Fibroblast of lung (primary cell): ENCODE measurements at regions not wholly inside any gene's neighbourhood (a gene's known extent, or its start where the extent isn't known, plus 50 kb on each side); places are given as distances from the start of the nearest gene placed in this dataset.

Experiments
- DNase-seq, 2 donors: peaks; one replicate each; pipeline versions ENCODE4 v3.0.0 to v3.0.0-alpha.2; 2010; ENCODE audit warnings: low read depth in 2 of 2
- H2AFZ ChIP-seq: 2 replicates; pipeline ENCODE4 v1.5.1; 2012; ENCODE audit warnings: low read length, control low read depth, inconsistent platforms
- H3K27ac ChIP-seq: 2 replicates; pipeline ENCODE4 v1.5.1; 2011; ENCODE audit warnings: low read length, control low read depth; ENCODE audit not compliant: insufficient read depth
- H3K27me3 ChIP-seq: 2 replicates; pipeline ENCODE4 v1.5.1; 2011; ENCODE audit warnings: mild to moderate bottlenecking, low read length; ENCODE audit not compliant: control insufficient read depth, insufficient read depth
- H3K36me3 ChIP-seq: 2 replicates; pipeline ENCODE4 v1.5.1; 2011; ENCODE audit warnings: low read length; ENCODE audit not compliant: control insufficient read depth, insufficient read depth
- H3K4me1 ChIP-seq: 2 replicates; pipeline ENCODE4 v1.5.1; 2011; ENCODE audit warnings: low read length; ENCODE audit not compliant: control insufficient read depth, insufficient read depth; ENCODE audit errors: extremely low read depth
- H3K4me2 ChIP-seq: 2 replicates; pipeline ENCODE4 v1.5.1; 2011; ENCODE audit warnings: low read length, control low read depth; ENCODE audit not compliant: insufficient read depth; ENCODE audit errors: extremely low read depth
- H3K4me3 ChIP-seq, 4 experiments: fragments of 200-600 bp in 1 of 4; sonication (generic) in 1 of 4; replicated peaks in 1 of 4; 2 replicates each; pipeline ENCODE4 v1.5.1; 2011 to 2016; ENCODE audit warnings: low read length in 4 of 4, low read depth in 3 of 4, mild to moderate bottlenecking in 3 of 4, control low read depth in 2 of 4, inconsistent platforms in 1 of 4, mixed read lengths in 1 of 4; ENCODE audit not compliant: insufficient read depth in 1 of 4; ENCODE audit errors: control extremely low read depth in 1 of 4
- H3K79me2 ChIP-seq: 2 replicates; pipeline ENCODE4 v1.5.1; 2012; ENCODE audit warnings: mild to moderate bottlenecking, low read length, inconsistent platforms; ENCODE audit not compliant: control insufficient read depth, insufficient read depth
- H3K9ac ChIP-seq: 2 replicates; pipeline ENCODE4 v1.5.1; 2011; ENCODE audit warnings: mild to moderate bottlenecking, low read length, control low read depth; ENCODE audit not compliant: insufficient read depth
- H3K9me3 ChIP-seq: 2 replicates; pipeline ENCODE4 v1.5.1; 2012; ENCODE audit warnings: low read depth, low read length; ENCODE audit not compliant: control insufficient read depth, insufficient read depth
- H4K20me1 ChIP-seq: 2 replicates; pipeline ENCODE4 v1.5.1; 2011; ENCODE audit warnings: low read length; ENCODE audit not compliant: control insufficient read depth, insufficient read depth; ENCODE audit errors: extremely low read depth
- CTCF ChIP-seq, 2 donors: IDR thresholded peaks in 1 of 2; conservative IDR thresholded peaks in 1 of 2; 1 replicate in 1 of 2; 2 replicates in 1 of 2; pipeline ENCODE4 v1.5.1; 2011 to 2012; ENCODE audit warnings: low read length in 2 of 2, control low read depth in 1 of 2, inconsistent platforms in 1 of 2, low read depth in 1 of 2, mild to moderate bottlenecking in 1 of 2
- EZH2 ChIP-seq: IDR thresholded peaks from 2 replicates; pipeline ENCODE4 v1.5.1; 2012; ENCODE audit warnings: low read length, control low read depth, mild to moderate bottlenecking; ENCODE audit errors: missing control alignments

- no peak for DNase-seq
- no peaks in the 10 kb centered on the region for H3K36me3 ChIP-seq
- H3K9me3 ChIP-seq, result no peaks in the 10 kb centered on the region
- TF ChIP-seq CTCF (conservative IDR thresholded peaks at IDR 0.05 in 1 of 2, IDR thresholded peaks at IDR 0.05 in 1 of 2; ENCODE audit: low read depth in 1 of 2, low read length in 2 of 2) (no peak), EZH2 (no peak)
- H3K4me3 ChIP-seq, result no peak overlapping the region
- no peaks in the 10 kb centered on the region for H3K27me3 ChIP-seq
- H3K4me2 ChIP-seq, result no peak overlapping the region
- H2AFZ ChIP-seq, result no peak overlapping the region
- H3K27ac ChIP-seq, result no peak overlapping the region
- no peaks in the 10 kb centered on the region for H4K20me1 ChIP-seq
- H3K79me2 ChIP-seq, result no peaks in the 10 kb centered on the region
- H3K9ac ChIP-seq, result no peak overlapping the region
- H3K4me1 ChIP-seq, result peaks cover 8% of the 10 kb centered on the region
Observed at GRCh38 chr12:24427776-24428175, 478.3 kb upstream of the SOX5 start.

GRCh38 chr12:24425601-24425970, 476.1 kb upstream of the SOX5 start:
- no peaks in the 10 kb centered on the region for H3K36me3 ChIP-seq
- no peak overlapping the region for H3K9ac ChIP-seq
- H3K27me3 ChIP-seq, result no peaks in the 10 kb centered on the region
- no peak overlapping the region for H3K4me2 ChIP-seq
- H3K79me2 ChIP-seq, result no peaks in the 10 kb centered on the region
- H3K9me3 ChIP-seq, result no peaks in the 10 kb centered on the region
- no peak overlapping the region for H3K27ac ChIP-seq
- TF ChIP-seq EZH2 (no peak), CTCF (conservative IDR thresholded peaks at IDR 0.05 in 1 of 2, IDR thresholded peaks at IDR 0.05 in 1 of 2; ENCODE audit: low read depth in 1 of 2, low read length in 2 of 2) (no peak)
- DNase-seq, result peak; percentile 78
- peaks cover 8% of the 10 kb centered on the region for H3K4me1 ChIP-seq
- no peaks in the 10 kb centered on the region for H4K20me1 ChIP-seq
- no peak overlapping the region for H3K4me3 ChIP-seq
- no peak overlapping the region for H2AFZ ChIP-seq

- Histone ChIP-seq H3K4me1 (peaks cover 8% of the 10 kb centered on the region), H2AFZ (no peak overlapping the region), H3K4me2 (no peak overlapping the region), H3K9ac (no peak overlapping the region), H3K9me3 (no peaks in the 10 kb centered on the region), H3K27me3 (no peaks in the 10 kb centered on the region), H3K27ac (no peak overlapping the region), H3K4me3 (no peak overlapping the region), H3K36me3 (no peaks in the 10 kb centered on the region), H4K20me1 (no peaks in the 10 kb centered on the region), H3K79me2 (no peaks in the 10 kb centered on the region)
- TF ChIP-seq EZH2 (no peak), CTCF (conservative IDR thresholded peaks at IDR 0.05 in 1 of 2, IDR thresholded peaks at IDR 0.05 in 1 of 2; ENCODE audit: low read depth in 1 of 2, low read length in 2 of 2) (no peak)
- peak in 1 of 2 donors; percentile 18 for DNase-seq
Observed at GRCh38 chr12:24424889-24425600, 475.6 kb upstream of the SOX5 start.
